GM19467 (cell line): ENCODE measurements at regions not wholly inside any gene's neighbourhood (a gene's known extent, or its start where the extent isn't known, plus 50 kb on each side); places are given as distances from the start of the nearest gene placed in this dataset.
"Not testable (repeated sequence)": the region's sequence is repeated elsewhere in the genome, so short reads cannot be mapped to it uniquely, and the experiment has no call there.

Source experiments
- ATAC-seq: cut with Tn5 transposase; IDR thresholded peaks from one replicate; pipeline ENCODE4 v1.9.1; 2021; ENCODE audit warnings: mild to moderate bottlenecking, moderate library complexity; ENCODE audit not compliant: unreplicated experiment

DNA sequence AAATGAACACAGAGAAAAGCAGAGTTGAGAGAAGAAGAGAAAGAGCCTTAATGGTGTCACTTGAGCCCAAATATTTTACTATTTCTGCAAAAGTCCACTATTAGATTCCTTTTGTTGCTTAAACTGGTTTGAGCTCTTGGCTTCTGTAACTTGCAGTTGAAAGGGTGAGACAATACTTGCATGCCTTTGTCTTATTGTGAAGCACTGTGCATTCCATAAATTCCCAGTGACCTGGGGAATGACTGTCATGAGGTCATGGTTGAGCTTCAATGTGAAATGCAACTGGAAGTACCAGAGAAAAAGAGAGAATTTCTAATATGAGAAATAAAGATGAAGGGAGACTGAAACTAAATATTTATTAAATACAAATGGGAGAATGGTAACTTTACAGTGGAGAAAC lies 310.9 kb downstream of the TDRD3 start:
- no peak for ATAC-seq

DNA sequence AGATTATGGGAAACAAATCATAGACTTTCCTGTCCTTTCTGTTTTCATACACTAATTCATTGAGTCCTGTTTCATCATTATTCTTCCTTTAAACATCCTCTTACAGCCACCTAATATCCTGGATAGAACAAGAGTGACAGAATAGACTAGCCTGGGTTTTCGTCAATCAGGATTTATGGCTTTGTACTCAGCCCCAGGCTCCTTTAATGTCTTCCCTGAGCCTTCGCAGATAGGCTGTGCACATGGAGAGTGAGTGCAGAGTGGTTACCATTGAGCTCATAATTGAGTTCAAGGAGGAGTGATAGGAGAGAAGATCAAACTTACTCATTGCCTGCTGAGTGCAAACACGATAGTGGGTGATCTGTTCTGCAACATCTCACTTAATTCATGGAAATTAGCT lies 304.9 kb downstream of the TDRD3 start:
- ATAC-seq = no peak

DNA sequence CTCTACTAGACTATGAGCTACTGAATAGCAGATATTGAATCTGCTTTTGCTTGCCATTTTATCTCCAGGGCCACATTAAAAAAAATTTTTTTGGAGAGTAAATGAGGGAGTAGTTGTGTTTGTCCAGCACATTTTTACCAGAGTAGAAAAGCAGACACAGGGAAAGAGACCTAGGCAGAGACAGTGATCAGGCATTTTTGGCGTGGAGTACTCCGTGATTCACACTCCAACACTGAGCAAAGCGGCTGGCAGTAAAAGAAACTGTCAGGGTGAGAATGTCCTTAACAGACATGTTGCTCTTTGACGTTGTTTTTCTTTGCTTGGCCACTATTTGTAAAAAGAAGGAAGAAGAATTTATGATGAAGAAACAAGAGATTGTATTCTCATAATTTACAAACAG lies 304.0 kb downstream of the TDRD3 start:
- no peak for ATAC-seq

DNA sequence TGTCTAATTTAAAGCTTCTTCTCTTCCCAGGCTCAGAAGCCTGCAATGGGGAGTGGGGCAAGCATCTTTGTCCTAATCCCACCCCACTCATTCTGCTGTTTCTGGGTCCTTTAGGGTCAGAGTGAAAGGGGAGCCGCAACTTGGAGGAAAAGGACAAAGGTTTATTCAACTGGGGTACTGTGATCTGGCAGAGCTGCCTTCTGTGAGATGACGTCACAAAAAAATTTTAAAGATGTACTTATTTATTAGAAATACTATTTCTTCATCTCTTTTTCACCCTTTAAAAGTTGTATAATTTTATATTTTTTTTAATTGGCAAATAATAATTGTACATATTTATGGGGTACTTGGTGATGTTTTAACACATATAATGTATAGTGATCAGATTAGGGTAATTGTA lies 302.6 kb downstream of the TDRD3 start:
- no peak for ATAC-seq

DNA sequence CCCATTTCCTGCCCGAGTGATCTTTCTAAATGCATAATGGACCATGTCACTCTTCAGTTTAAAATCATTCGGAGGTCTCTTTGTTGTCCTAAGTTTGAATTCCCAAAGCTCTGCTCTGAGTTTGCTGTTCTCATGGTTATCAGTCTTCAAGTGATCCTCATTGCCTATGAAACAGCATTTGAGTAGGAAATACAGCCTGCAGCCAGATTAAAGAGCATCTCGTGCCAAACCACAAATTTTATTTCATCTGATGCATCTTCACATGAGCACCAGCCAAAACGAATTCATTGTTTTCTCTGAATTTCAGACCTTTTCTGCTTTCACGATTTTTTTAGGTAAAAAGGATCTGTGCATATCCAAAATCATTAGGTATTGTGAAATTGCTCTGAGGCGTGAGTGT lies 299.6 kb downstream of the TDRD3 start:
- ATAC-seq = no peak

DNA sequence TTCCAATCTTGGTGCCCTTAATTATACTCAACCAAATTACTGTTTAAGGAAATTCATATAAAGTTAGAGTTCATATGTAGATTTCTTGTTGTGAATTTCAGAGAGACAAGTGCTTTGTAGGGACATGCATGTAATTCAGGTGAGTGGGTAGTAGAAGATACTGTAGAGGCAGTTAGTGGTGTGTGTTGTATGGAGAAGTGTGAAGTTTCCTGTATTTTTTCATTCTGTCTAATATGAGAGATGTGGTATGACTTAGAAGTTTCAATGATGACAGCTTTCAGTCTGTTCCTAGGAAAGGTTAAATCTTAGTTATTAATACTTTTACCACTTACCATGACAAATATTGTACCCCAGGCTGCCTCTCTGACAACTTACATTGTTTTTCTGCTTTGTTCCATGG lies 294.2 kb downstream of the TDRD3 start:
- no peak for ATAC-seq

DNA sequence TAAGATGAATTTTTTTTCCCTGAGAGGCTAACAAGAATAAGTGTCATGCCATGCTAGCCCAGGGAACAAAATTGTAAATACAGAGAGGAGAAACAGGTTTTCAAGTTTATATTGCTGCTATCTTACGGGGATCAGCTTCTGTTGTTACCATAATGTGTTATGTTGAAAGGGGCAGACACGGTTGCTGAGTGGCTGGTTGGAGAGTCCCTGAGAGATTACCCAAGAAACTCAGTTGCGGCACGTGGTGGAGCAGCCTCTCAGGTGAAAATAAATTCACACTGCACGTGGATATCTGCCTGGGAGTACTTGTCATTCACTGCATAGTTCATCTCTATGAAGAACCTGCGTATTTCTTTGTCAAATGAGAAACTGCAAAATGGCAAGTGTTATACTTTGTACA lies 293.6 kb downstream of the TDRD3 start:
- ATAC-seq = no peak

DNA sequence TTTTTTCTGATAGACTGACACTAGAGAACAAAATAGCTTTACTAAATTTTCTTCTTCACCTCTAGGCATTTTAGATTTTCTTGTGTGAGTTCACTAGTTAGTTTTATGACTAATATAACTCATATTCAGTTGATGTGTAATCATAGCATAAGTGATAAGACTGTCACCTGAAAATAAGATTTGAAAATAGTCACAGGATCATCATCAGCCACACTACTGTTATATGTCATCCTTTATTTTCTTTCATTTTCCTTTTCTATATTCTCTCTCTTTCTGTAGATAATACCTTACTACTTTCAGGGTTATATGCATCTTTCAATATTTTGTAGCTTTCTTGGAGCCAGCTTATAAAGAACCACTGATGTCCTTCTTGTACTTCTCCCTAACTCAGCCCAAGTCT lies 292.6 kb downstream of the TDRD3 start:
- ATAC-seq = no peak

DNA sequence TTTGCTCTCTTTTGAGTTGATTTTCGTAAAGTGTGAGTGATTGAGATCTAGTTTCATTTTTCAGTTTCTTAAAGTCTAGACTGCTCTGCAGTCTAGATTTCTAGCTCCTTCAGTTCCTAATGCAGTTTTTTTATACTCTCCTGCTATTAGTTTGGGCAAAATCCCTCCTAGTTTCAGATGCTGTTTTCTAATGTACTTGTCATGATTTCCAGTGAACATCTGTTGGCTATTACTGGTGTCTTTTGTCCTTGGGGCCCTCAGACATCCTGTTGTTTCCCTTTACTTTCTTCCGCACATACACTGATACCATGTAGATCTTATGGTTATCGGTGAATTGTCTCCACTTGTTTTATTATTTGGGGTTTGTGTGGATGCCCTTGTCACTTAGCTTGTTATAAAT lies 292.1 kb downstream of the TDRD3 start:
- no peak for ATAC-seq

DNA sequence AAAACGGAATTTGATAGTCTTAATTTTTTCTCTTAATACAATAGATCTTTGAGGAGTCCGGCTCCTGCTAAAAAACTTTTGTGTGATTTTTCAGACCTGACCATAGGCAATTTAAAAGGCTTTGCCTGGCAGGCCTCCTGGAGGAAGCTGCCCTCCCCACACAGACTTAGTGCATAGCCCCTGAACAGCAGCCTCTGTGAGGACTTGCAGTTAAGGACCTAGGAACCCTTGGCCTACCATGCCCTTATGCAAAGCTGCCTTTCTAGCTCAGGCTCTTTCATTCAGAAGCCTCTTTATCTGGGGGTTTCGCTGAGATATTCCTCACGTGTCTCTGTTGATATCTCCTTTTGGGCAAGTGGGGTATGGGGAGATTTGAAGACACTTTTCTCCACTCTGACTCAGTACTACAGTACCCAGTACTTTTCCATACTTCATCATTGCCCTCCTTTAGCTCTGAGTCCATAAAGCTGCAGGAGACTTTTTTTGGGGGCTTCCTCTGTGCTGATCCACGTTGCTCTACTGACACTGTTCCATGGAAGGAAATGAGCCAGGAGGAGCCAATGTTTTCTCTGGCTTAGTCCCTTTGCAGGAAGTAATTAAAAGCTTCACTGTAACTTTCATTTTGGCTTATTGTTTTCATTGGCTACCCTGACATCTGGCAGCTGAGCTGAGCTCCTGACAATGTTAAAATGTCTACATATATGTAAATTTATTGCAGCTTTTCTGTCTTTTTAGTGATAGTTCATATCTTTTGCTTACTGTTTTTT lies 283.1 kb downstream of the TDRD3 start:
- ATAC-seq = no peak

DNA sequence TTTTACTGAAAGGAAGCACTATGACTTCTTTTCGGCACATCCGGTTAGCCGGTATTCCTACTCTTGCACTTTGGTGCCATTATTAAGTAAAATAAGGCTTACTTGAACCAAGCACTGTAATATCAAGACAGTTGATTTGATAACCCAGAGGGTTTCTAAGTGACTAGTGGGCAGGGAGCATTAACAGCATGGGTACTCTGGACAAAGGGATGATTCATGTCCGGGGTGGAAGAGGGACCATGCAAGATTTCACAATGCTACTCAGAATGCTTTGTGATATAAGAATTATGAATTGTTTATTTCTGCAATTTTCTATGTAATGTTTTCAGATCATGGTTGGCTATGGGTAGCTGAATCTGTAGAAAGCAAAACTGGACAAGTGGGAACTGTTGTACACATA lies 282.1 kb downstream of the TDRD3 start:
- ATAC-seq = no peak

DNA sequence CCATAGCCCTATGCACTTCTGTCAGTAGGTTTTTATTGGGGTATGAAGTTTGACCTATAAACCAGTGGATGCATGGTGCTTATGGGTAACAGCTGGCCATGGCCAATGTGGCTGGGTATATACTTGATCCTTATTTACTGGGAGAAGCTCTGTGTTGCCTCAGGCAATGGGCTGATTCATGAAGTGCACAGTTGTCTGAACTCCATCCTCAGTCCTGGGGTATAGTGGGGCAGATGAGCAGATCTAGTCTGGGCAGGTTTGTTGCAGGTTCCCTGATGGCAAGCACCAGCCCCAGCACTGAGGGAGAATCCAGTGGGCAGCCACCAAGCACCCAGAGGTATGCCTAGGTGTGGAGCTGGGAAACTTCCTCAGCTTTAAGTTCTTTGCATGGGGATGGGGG lies 274.4 kb downstream of the TDRD3 start:
- ATAC-seq = no peak

DNA sequence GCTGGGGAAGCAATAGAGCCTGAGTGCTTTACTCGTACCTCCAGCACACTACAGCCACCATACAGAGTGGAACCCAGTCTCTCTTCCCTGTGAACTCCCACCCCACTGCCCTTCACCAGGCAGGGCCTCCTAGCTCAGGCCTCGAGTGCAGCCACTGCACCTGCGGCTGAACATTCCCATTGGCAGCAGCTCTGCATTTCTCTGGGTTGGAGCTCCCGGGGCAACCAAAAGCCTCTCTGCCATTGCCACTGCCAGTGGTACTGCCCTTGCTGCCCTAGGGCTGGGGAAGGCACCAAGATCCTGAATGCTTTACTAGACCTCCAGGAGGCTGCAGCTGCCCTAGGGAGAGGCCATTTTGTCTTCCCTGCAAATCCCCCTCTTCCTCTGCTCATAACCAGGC lies 266.8 kb downstream of the TDRD3 start:
- ATAC-seq = no peak

DNA sequence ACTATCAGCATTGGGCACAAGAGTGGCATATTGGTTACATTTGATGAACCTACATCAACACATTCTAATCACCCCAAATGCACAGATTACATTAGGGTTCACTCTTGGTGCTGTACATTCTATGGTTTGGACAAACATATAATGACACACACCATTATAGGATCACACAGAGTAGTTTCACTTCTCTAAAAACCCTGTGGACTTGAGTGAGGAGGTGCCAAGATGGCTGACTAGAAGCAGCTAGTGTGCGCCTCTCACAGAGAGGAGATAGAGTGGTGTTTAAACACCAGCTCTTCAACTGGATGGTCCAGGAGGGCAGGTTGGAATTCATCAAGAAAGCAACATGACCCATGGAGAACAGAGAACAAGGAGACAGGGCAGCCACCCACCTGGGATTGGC lies 265.6 kb downstream of the TDRD3 start:
- ATAC-seq = no peak

DNA sequence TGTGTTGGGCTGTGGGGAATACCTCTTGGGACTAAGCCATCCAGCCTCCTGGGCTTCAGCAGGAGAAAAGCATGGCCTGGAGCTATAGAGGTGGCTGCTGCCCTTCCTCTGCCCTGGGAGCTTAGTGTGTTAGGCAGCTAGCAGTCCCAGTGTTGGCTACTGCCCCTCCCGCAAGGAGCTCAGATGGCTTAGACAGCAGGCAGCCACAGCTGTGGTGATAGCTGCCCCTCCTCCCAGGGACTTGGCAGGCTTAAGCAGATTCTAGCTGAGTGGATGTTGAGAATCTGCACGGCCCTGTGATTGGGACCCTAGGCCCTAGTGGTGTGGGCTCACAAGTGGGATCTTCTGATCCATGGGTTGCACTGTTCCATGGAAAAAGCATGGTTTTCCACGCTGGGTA lies 264.5 kb downstream of the TDRD3 start:
- no peak for ATAC-seq

DNA sequence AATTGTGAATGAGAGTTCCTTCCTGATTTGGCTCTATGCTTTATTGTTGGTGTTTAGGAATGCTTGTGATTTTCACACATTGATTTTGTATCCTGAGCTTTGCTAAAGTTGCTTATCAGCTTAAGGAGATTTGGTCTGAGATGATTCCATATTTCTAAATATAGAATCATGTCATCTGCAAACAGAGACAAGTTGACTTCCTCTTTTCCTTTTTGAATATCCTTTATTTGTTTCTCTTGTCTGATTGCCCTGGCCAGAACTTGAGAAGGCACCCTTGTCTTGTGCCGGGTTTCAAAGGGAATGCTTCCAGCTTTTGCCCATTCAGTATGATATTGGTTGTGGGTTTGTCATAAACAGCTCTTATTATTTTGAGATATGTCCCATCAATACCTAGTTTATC lies 260.6 kb downstream of the TDRD3 start:
- ATAC-seq = not testable (repeated sequence)

DNA sequence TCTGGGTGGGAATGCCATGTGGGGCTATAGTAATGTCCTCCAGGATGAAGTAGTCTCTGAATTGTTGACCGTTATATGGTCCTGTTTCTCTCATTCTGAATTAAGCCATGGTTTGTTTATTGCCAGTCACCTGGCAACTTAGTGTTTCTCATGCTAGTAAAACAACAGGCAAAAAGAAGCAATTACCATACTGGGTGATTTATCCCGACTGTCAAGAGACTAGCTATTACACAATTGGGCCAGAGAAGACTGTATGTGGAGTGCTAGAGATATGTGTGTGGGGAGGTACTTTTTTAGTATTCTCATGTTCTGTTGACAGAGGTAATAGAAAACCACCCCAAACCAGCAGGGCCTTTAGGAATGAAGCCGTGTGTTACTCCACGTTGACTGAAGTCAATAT lies 258.2 kb downstream of the TDRD3 start:
- no peak for ATAC-seq

DNA sequence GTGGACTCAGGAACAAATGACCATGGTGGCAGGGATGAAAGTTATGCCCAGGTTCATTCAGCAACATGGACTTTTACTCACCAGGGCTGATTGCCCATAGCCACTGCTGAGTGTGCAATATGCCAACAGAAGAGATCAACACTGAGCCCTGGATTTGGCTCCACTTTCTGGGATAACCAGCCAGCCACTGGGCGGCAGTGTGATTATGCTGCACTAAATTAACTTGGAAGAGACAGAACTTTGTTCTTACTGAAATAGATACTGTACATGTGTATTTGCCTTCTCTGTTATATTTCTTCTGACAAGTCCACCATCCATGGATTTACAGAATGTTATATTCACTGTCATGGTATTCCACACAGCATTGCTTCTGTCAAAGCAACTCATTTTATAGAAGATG lies 257.4 kb downstream of the TDRD3 start:
- no peak for ATAC-seq

DNA sequence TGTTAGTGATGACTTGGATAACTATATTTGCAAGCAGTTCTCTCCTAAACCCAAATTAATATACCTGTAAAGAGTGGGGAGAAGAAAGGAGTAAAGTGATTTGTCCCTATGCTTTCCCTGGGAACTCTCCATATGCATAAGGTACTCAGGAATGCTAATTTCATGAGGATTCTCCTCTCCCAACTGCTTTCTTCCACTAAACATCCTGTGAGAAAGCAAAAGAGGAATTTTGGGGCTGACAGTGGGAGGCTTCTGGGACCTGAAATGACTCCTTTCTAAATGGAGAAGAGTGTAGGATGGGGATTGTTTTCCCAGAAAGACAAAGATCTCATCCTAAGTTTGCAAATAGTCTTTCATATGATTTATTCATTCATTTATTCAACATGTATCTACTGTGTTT lies 250.5 kb downstream of the TDRD3 start:
- no peak for ATAC-seq

DNA sequence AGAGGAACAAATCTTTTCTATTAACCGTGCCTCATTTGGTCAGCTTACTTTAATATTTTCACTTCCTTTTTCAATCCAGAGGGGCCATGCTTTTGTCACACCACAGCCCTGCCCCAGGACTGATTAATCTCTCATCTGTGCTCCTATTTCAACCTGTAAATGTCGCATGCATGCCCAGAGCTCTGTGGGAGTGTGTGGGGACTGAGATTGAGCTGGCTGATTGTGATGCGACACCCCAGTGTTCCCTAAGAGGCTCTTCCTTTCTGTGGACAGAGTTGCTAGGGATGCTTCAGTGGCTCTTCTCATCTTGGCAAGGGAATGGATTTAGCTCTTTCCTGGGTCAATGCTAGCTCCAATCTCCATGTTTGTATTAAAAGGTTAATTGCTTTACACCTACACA lies 249.6 kb downstream of the TDRD3 start:
- no peak for ATAC-seq

DNA sequence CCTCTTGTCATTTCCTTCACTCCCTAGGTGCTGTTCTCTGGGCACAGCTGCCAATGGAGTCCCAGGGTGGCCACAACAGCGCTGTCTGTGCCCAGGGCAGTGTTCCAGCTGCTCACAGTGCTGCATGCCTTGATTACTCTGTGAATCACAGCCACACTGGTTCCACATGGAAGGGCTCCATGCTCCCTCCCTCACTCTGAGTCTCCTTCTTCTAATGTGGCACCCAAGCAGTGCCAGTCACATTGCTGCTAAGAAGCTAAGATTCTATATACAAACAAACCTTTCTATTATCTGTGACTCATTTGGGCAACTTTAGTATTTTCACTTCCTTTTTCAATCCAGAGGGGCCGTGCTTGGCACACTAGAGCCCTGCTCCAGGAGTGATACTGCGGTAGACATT lies 248.7 kb downstream of the TDRD3 start:
- no peak for ATAC-seq

DNA sequence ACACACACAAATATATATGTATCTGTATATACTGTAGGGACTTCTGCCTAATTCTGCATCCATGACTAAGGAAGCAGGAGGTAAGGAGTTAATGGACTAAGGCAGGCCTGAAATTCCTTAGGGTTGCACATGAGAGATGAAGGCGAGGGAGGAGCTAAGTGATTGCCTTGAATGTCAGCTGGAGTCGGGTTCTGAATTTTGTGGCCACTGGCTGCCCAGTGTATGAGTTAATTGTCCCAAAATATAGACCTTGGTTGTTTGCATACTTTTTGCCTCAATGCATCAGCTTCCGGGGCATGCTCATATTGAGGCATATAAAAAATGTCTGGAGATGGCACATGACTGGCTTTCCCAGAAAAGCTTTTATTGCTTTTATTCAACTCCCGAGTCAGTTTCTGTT lies 245.5 kb downstream of the TDRD3 start:
- no peak for ATAC-seq

DNA sequence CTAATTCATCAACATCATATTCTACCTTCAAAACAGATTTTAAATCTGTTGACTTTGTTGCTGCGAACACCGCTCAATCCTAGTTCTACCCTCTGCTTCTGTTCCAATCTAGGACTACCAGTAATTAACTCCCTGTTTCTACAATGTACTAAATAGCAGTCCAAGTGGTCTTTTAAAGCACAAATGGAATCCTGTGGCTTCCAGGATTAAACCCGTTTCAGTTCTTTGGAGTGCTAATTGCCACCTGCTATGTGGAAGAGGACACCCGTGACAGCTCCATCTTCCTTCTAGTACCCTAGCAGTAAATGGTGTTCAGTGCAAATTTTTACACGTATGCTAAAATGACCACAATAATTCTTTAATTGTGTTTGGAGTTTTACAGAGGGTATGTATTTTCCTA lies 232.1 kb downstream of the TDRD3 start:
- no peak for ATAC-seq
